ENCODE measurements at regions not wholly inside any gene's neighbourhood (a gene's known extent, or its start where the extent isn't known, plus 50 kb on each side); places are given as distances from the start of the nearest gene placed in this dataset.
"Not testable (repeated sequence)": the region's sequence is repeated elsewhere in the genome, so short reads cannot be mapped to it uniquely, and the experiment has no call there.

DNA sequence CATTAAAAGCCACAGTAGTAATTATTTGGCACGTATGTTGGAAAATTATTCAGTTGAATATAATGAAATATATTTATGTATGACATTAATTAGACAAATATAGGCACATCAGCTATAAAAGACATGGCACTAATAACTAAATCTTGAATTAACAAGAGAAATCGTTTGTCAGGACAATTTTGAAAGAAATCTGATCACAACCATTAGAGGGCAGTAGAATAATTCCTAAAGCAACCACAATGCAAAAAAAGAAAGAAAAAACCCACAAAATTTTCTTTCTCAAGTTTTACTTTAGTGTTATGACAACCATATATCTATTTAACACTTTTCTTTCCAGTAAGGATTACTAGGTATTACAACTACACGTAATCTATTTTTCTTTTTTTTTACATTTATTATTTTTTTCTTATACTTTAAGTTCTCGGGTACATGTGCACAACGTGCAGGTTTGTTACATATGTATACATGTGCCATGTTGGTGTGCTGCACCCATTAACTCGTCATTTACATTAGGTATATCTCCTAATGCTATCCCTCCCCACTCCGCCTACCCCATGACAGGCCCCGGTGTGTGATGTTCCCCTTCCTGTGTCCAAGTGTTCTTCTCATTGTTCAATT lies 126.8 kb upstream of the STK17B start:
- not testable (repeated sequence) for H3K4me3 Mint-ChIP-seq; DNase-seq (ENCODE audit: low read depth, low spot score); H3K27ac Mint-ChIP-seq (ENCODE audit: unreplicated experiment); H3K36me3 Mint-ChIP-seq (ENCODE audit: low read depth); H3K9me3 Mint-ChIP-seq; H3K27me3 Mint-ChIP-seq (ENCODE audit: low read depth); H3K4me1 Mint-ChIP-seq
- peak; percentile 84 for TF ChIP-seq CTCF (conservative IDR thresholded peaks at IDR 0.05)

GRCh38 chr2:196307775-196308305 lies 136.5 kb upstream of the STK17B start:
- Mint-ChIP-seq H3K27me3 (ENCODE audit: low read depth) (no peaks in the 10 kb centered on the region), H3K27ac (ENCODE audit: unreplicated experiment) (no peak overlapping the region), H3K4me3 (no peak overlapping the region), H3K4me1 (peaks cover 11% of the 10 kb centered on the region), H3K9me3 (no peaks in the 10 kb centered on the region), H3K36me3 (ENCODE audit: low read depth) (peaks cover 5% of the 10 kb centered on the region)
- TF ChIP-seq CTCF (conservative IDR thresholded peaks at IDR 0.05) = no peak
- no peak for DNase-seq (ENCODE audit: low read depth, low spot score)

DNA sequence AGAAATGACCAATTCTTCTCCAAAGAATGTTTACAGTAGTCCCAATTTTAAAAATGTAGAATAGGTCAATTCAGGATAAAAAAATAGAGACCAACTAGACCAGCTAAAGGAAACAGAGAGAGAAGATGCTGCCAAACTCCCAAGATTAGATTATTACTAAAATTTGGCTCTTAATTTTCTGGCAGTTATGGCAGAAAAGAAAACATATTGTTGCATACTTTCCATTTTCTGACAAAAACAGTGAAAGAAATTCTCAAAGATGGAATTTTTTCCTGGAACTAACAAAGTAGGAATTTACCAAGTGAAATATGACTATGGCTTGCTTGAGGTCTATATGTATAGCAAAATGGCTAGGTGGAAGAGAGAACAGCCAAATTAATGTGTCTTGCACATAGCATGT lies 138.3 kb upstream of the STK17B start:
- H3K9me3 Mint-ChIP-seq = no peaks in the 10 kb centered on the region
- H3K27ac Mint-ChIP-seq (ENCODE audit: unreplicated experiment) = no peak overlapping the region
- peaks cover 5% of the 10 kb centered on the region for H3K36me3 Mint-ChIP-seq (ENCODE audit: low read depth)
- H3K4me3 Mint-ChIP-seq = no peak overlapping the region
- H3K4me1 Mint-ChIP-seq = peaks cover 6% of the 10 kb centered on the region
- TF ChIP-seq CTCF (conservative IDR thresholded peaks at IDR 0.05) = no peak
- DNase-seq (ENCODE audit: low read depth, low spot score) = no peak
- H3K27me3 Mint-ChIP-seq (ENCODE audit: low read depth) = no peaks in the 10 kb centered on the region

DNA sequence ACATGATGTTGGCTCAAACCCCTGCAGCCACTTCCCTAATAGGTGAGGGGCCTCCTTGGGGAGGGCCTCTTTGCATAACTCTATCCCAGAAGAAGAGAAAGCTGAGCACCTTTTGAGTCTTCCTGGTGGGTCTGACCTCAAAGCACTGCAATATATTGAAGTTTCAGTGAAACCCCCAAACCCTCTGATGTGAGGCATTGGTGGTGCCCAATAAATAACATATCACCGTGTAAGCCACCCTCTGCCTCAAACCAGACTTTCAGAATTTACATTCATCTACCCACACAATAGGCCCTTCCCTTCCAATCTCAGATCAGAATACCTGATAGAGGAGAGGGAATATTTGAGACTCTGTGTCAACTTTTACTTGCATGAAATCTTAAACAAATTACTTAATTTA lies 142.8 kb upstream of the STK17B start:
- DNase-seq (ENCODE audit: low read depth, low spot score) = no peak
- H3K27me3 Mint-ChIP-seq (ENCODE audit: low read depth) = no peaks in the 10 kb centered on the region
- H3K4me1 Mint-ChIP-seq = peaks cover 4% of the 10 kb centered on the region
- H3K36me3 Mint-ChIP-seq (ENCODE audit: low read depth) = peaks cover 3% of the 10 kb centered on the region
- no peaks in the 10 kb centered on the region for H3K9me3 Mint-ChIP-seq
- no peak overlapping the region for H3K27ac Mint-ChIP-seq (ENCODE audit: unreplicated experiment)
- no peak for TF ChIP-seq CTCF (conservative IDR thresholded peaks at IDR 0.05)
- H3K4me3 Mint-ChIP-seq = no peak overlapping the region

GRCh38 chr2:196314780-196315179 lies 143.4 kb upstream of the STK17B start:
- no peak overlapping the region for H3K4me3 Mint-ChIP-seq
- no peak for TF ChIP-seq CTCF (conservative IDR thresholded peaks at IDR 0.05)
- H3K27me3 Mint-ChIP-seq (ENCODE audit: low read depth) = no peaks in the 10 kb centered on the region
- DNase-seq (ENCODE audit: low read depth, low spot score) = no peak
- no peak overlapping the region for H3K27ac Mint-ChIP-seq (ENCODE audit: unreplicated experiment)
- peaks cover 3% of the 10 kb centered on the region for H3K36me3 Mint-ChIP-seq (ENCODE audit: low read depth)
- no peaks in the 10 kb centered on the region for H3K4me1 Mint-ChIP-seq
- H3K9me3 Mint-ChIP-seq = no peaks in the 10 kb centered on the region
